Heart left ventricle (tissue), 16 donors: ENCODE measurements at regions not wholly inside any gene's neighbourhood (a gene's known extent, or its start where the extent isn't known, plus 50 kb on each side); places are given as distances from the start of the nearest gene placed in this dataset.

ENCODE experiments used
- ATAC-seq, 4 donors: fragments of 200-7000 bp; cut with Tn5 transposase; one replicate each; pipeline ENCODE4 v1.9.1; 2020 to 2022; ENCODE audit warnings: moderate library complexity in 4 of 4, mild to moderate bottlenecking in 3 of 4, moderate number of reproducible peaks in 1 of 4
- DNase-seq, 5 donors: peaks; one replicate each; pipeline ENCODE4 v3.0.0-alpha.2; 2020
- H3K27ac ChIP-seq, 12 donors: fragments of 200-600 bp; sonication (generic) in 4 of 12; one replicate each; pipeline versions ENCODE4 v1.5.0 to v1.8.0; 2016 to 2022; ENCODE audit warnings: mild to moderate bottlenecking in 2 of 12
- H3K27me3 ChIP-seq, 9 donors: fragments of 200-600 bp; sonication (generic) in 2 of 9; one replicate each; pipeline versions ENCODE4 v1.5.1 to v1.8.0; 2016 to 2022; ENCODE audit warnings: mild to moderate bottlenecking in 3 of 9
- H3K36me3 ChIP-seq, 9 donors: fragments of 200-600 bp; sonication (generic) in 2 of 9; one replicate each; pipeline versions ENCODE4 v1.5.0 to v1.8.0; 2018 to 2022; ENCODE audit warnings: mild to moderate bottlenecking in 2 of 9
- H3K4me1 ChIP-seq, 12 donors: fragments of 200-600 bp; sonication (generic) in 4 of 12; one replicate each; pipeline versions ENCODE4 v1.5.0 to v1.8.0; 2016 to 2022; ENCODE audit warnings: mild to moderate bottlenecking in 3 of 12
- H3K4me3 ChIP-seq, 12 donors: fragments of 200-600 bp; sonication (generic) in 4 of 12; one replicate each; pipeline versions ENCODE4 v1.5.0 to v1.8.0; 2017 to 2022; ENCODE audit warnings: mild to moderate bottlenecking in 9 of 12, moderate library complexity in 4 of 12
- H3K9me3 ChIP-seq, 12 donors: fragments of 200-600 bp; sonication (generic) in 4 of 12; one replicate each; pipeline versions ENCODE4 v1.5.0 to v1.8.0; 2016 to 2022; ENCODE audit warnings: mild to moderate bottlenecking in 1 of 12
- CTCF ChIP-seq, 12 donors: fragments of 200-600 bp; sonication (generic) in 4 of 12; IDR thresholded peaks; one replicate each; pipeline versions ENCODE4 v1.5.0 to v1.8.0; 2018 to 2022; ENCODE audit warnings: antibody characterized with exemption in 12 of 12, mild to moderate bottlenecking in 5 of 12
- POLR2A ChIP-seq, 2 donors: fragments of 450-650 bp; IDR thresholded peaks; one replicate each; pipeline ENCODE4 v1.6.1; 2017; ENCODE audit warnings: antibody characterized with exemption in 2 of 2, mild to moderate bottlenecking in 2 of 2, moderate library complexity in 2 of 2
- WGBS, 4 donors: extraction: QIAGEN DNeasy Blood & Tissue Kit in 2 of 4; methylation state at CpG; one replicate each; pipeline versions ENCODE4 v1.1.5 to v1.1.7; 2013 to 2018; 5-methylcytosine and 5-hydroxymethylcytosine counted together
- intact Hi-C, 10 donors: fragments of 100-400 bp; cut with DNase I; formaldehyde crosslinking; loops; one replicate each; pipeline versions ENCODE4 v1.11.1 to v1.14.2; 2022
- donor health status: ischemic (EF 13 %, LVEDD 7.1; RV severe dilation, severe dysfunction).
- donor health status: healthy with polysubstance abuse.
- donor health status: DM: no; HTN: yes; CAD: no.
- donor health status: DM: no; HTN: no; CAD: no.
- donor health status: ischemic (EF 25% LVEDD 6.9; RV normal size, moderate dysfunction).
- donor health status: ischemic (EF 25% LVEDD 5.7; RV mildly dilated, moderate dysfunction).
- donor health status: healthy.
- donor health status: DM: yes; HTN: yes; CAD: no.
- donor health status: ischemic (EF 35%, LVEDD 5.7; RV mildly dilated, moderate dysfunction).
- donor health status: nonischemic (EF 11% LVEDD 7.7; RV severe dilation, severe dysfunction).
- donor health status: DM: yes; HTN: yes; CAD: no.
- donor health status: PGD.
- donor health status: ischemic (EF 29% LVEDD 5.4; RV normal size, mild dysfunction).
- donor health status: nonischemic (EF 23%, LVEDD 6.1; RV moderate dilation, normal function).

GRCh38 chr12:115408642-115409041 lies 724.7 kb upstream of the TBX3 start:
- peaks cover 0 to 10% (median 0%) of the 10 kb centered on the region in 9 donors for H3K27me3 ChIP-seq
- intact Hi-C loops = no loop called here

GRCh38 chr12:115407723-115408122 lies 723.7 kb upstream of the TBX3 start:
- Histone ChIP-seq H3K9me3 (peaks cover 0 to 2% (median 0%) of the 10 kb centered on the region in 12 donors), H3K36me3 (no peaks in the 10 kb centered on the region), H3K4me3 (no peak overlapping the region), H3K27me3 (peaks cover 0 to 10% (median 0%) of the 10 kb centered on the region in 9 donors), H3K27ac (no peak overlapping the region), H3K4me1 (peaks cover 0 to 11% (median 2%) of the 10 kb centered on the region in 12 donors)
- ATAC-seq (no peak), DNase-seq (no peak)
- intact Hi-C loops = no loop called here
- TF ChIP-seq CTCF (IDR thresholded peaks at IDR 0.05) (no peak), POLR2A (IDR thresholded peaks at IDR 0.05) (no peak)

More at GRCh38 chr12:115408642-115409041, 724.7 kb upstream of the TBX3 start:
- Histone ChIP-seq H3K27ac (no peak overlapping the region), H3K4me3 (no peak overlapping the region), H3K36me3 (no peaks in the 10 kb centered on the region), H3K9me3 (peaks cover 0 to 2% (median 0%) of the 10 kb centered on the region in 12 donors), H3K4me1 (peaks cover 0 to 11% (median 2%) of the 10 kb centered on the region in 12 donors)
- DNase-seq (no peak), ATAC-seq (no peak)
- WGBS, 4 donors = 97 to 100% (median 97%) methylated on average over 3 of the region's 3 CpGs
- TF ChIP-seq POLR2A (IDR thresholded peaks at IDR 0.05) (no peak), CTCF (IDR thresholded peaks at IDR 0.05) (no peak)

- intact Hi-C loops = no loop called here
- TF ChIP-seq POLR2A (IDR thresholded peaks at IDR 0.05) (no peak), CTCF (IDR thresholded peaks at IDR 0.05) (no peak)
- Histone ChIP-seq H3K27ac (no peak overlapping the region), H3K9me3 (peaks cover 0 to 2% (median 0%) of the 10 kb centered on the region in 12 donors), H3K27me3 (peaks cover 0 to 10% (median 0%) of the 10 kb centered on the region in 9 donors), H3K4me3 (no peak overlapping the region), H3K36me3 (no peaks in the 10 kb centered on the region), H3K4me1 (peaks cover 0 to 11% (median 2%) of the 10 kb centered on the region in 12 donors)
- 75 to 86% (median 81%) methylated on average over 6 of the region's 6 CpGs for WGBS, 4 donors
- DNase-seq = peak in 1 of 5 donors; percentile 32
- ATAC-seq = no peak
Observed at GRCh38 chr12:115407036-115407435, 723.1 kb upstream of the TBX3 start.

GRCh38 chr12:115405471-115405860 lies 721.5 kb upstream of the TBX3 start:
- TF ChIP-seq CTCF (IDR thresholded peaks at IDR 0.05) (no peak), POLR2A (IDR thresholded peaks at IDR 0.05) (no peak)
- H3K4me1 ChIP-seq = peaks cover 0 to 11% (median 2%) of the 10 kb centered on the region in 12 donors
- peaks cover 0 to 2% (median 0%) of the 10 kb centered on the region in 12 donors for H3K9me3 ChIP-seq
- H3K27me3 ChIP-seq = peaks cover 0 to 4% (median 0%) of the 10 kb centered on the region in 9 donors
- ATAC-seq (no peak), DNase-seq (no peak)
- intact Hi-C loops = no loop called here
- H3K4me3 ChIP-seq = no peak overlapping the region
- no peaks in the 10 kb centered on the region for H3K36me3 ChIP-seq
- no peak overlapping the region for H3K27ac ChIP-seq
- WGBS, 4 donors = 72 to 85% (median 76%) methylated on average over 4 of the region's 4 CpGs
